ENCODE measurements at regions not wholly inside any gene's neighbourhood (a gene's known extent, or its start where the extent isn't known, plus 50 kb on each side); places are given as distances from the start of the nearest gene placed in this dataset.

GRCh38 chr5:133905424-133905823 is 63.0 kb downstream of the C5orf15 start:
- DNase-seq: no peak

DNA sequence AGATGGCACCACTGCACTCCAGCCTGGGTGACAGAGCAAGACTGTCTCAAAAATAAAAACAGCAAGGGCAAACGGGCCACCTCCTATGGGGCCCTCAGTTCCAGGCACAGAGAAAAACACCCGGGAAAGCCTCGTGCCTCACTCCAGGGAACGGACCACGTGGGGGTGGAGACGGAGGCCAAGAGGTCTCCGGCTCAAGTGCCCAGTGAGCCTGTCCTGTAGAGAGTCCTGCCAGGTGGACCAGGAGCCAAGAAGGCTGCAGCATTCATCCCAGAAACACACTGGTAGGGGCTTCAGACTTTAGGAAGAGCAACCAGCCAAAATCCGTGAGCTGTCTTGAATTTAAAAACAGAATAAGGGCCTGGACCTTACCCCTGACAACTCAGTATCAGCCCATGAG is 63.8 kb downstream of the C5orf15 start:
- DNase-seq: no peak

DNA sequence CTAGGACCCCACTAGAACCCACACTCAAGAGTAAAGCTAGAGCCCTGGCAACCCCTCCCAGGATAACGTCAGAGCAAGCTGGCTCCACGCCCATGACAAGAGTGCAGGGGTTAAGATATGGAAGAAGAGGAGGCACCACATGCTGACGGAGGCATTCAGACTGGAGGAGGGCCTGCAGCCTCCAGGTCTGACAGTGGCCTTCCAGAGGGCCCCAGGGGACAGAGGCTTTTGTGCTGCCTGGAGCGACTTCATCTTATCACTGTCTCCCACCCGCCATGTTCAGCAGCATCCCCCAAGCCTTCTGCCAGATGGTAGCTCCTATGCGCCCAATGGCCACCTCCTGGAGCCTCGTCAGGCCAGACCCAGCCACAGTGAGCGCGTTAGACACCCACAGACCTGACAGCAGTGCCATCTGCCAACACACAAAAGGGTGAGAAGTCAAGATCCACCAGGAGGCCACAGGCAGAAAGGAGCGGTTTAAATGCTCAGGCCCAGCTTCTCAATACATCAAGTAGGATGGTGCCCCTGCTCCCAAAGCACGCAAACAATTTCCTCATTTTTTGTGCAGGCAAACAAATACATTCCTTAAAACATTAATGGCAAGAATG is 65.8 kb downstream of the C5orf15 start:
- DNase-seq: no peak

- DNase-seq: no peak
These were observed 67.7 kb downstream of the C5orf15 start for GRCh38 chr5:133900534-133901270.

- DNase-seq: no peak
These were observed 68.9 kb downstream of the C5orf15 start for GRCh38 chr5:133899506-133899905.

DNA sequence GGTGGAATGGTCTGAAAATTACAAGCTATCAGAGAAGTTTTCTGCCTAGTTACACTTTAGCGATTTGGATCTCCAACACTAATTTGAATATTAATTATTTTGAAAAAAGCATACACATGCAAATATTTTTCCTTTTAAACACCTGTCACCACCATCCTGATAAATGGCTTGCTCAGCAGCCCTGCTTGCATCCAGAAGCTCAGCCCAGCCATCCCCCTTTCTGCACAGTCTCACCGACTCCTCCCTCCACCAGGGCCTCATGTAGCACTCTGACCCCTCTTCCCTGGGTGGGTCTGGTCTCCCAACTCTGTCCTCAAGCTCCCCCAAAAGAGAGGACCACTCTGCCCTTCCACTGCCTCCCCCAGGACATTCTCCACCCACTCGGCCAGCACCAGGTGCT is 70.0 kb downstream of the C5orf15 start:
- no peak for DNase-seq

- DNase-seq: no peak
These were observed 71.0 kb downstream of the C5orf15 start for GRCh38 chr5:133897431-133897830.

DNA sequence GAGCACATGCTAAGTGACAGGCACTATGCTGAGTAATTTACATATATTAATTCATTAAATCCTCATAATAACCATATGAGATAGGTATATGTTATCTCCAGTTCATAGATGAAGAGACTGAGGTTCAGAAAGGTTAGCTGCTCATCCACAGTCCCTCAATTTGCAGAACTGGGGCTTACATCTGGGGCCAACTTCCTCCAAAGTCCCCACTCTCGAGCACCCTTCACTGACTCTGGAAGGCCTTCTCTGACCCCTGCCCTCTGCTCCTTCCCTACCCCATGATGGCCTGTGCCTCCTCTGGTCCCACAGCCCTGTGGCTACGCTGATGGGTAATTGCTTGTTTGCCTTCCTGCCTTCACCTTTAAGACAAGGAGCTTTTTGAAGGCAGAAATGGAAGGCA is 71.6 kb downstream of the C5orf15 start:
- no peak for DNase-seq

DNA sequence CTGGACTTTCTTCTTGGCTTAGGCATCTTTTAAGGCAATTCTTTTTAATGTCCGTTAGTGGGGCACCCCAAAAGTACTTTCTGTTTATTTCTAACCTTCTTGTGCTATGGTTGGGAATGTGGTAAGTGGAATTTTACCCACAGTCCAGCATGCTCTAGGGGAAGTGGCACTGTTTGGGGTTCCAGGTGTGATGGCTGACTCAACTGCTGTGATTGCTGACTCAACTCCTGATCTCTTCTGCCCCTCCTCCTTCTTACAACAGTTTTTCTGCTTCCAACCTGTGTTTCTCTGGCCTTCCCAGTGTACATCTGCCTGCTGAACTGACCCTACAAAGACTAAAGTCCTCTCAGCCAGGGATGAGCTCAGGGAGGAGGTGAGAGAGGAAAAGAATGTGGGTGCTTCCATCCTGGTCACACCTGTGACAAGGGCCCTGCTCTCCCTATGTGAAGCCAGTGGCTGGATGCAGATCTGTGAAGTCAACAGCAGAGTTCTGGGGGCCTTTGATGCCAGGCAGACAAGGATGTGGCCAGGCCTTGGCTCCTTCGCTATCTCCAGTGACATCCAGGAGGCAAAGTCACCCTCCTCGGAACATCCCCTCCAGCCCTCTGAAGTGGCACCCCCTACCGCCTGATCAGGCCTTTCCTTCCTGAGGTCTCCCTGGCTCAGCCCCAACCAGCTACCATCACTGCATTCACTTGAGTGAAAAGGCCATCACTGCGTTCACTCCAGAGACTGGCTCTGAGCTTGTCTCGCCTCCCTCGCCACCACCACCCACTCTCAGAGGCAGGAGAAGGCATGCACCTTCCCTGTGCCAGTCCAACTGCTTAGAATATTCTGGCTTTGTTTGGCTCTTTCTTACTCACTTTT is 72.2 kb downstream of the C5orf15 start:
- DNase-seq: no peak

DNA sequence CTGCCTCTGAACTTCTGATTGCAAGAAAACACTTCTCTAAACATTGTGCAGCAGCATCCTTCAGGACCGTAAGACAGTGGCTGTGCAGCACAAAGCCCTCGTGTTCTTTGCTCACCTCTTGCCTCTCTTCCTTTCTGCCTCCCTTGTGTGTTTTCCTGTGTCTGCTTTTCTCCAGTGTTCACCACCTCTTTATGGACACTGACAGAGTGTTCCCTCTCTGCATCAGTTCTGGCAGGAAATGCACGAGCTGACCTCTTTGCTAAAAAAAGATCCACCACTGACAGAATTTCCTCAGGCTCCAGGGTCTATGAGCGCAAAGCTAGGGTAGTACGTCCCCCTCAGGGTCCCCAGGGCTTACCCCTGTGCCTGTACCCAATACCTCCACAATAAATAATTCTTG is 74.3 kb downstream of the C5orf15 start:
- DNase-seq: no peak

DNA sequence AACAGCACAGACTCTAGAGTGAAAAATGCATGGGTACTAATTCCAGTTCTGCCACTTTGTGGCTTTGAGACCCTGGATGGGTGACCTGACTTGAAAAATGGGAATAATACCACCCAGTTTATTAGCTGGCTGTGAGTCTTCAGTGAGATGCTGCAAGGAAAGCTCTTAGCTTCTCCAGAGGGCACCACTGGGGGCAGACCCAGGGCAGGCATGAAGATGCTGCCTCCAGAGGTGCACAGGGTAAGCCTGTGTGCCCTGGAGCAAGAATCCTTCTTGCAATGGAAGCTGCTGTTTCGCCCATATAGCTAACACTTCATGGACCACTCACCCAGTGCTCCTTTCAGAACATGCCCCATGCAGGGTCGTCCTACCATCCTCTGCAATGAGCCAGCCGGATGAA is 75.7 kb downstream of the C5orf15 start:
- DNase-seq: no peak

GRCh38 chr5:133892306-133892705 is 76.1 kb downstream of the C5orf15 start:
- no peak for DNase-seq

GRCh38 chr5:133891390-133891789 is 77.0 kb downstream of the C5orf15 start:
- DNase-seq: no peak

- DNase-seq: no peak
These were observed 77.6 kb downstream of the C5orf15 start for GRCh38 chr5:133890776-133891280.

- DNase-seq: no peak
These were observed 78.1 kb downstream of the C5orf15 start for GRCh38 chr5:133890314-133890713.

GRCh38 chr5:133889271-133889905 is 79.0 kb downstream of the C5orf15 start:
- no peak for DNase-seq

GRCh38 chr5:133888625-133888991 is 79.8 kb downstream of the C5orf15 start:
- DNase-seq: no peak

GRCh38 chr5:133885566-133885965 is 82.9 kb downstream of the C5orf15 start:
- DNase-seq: no peak

DNA sequence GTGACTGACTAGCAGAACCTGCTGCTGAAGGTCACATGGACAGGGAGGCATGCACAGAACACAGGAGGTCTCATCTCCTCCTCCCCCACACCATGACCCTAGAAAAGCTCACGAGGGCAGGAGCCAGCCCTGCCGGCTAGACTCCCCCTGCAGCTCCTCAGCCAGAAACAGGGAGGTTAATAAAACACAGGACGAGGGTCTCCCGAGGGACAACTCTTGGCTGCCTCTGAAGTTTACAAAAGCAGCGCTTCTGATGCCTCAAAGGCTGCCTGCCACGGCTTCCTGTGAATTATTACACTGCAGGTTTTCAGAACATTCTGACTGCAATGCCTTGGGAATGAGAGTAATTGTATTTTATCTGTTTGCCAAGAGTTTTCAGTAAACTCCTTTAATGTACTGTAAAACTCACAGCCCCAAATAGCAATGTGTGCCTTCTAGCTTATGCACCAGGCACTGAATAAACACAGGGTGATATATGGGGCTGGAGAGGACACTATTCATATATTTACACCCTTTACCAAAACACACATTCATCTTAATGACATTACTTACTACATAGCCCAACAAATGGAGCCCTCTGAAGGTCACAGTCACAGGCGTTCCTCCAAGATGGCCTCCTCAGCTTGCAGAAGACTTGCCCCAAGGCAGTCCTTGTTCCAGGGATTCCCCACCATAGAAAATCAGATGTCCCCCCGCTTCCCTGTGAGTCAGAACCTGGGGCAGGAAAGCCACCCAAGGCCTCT is 83.7 kb downstream of the C5orf15 start:
- no peak for DNase-seq

- no peak for DNase-seq
These were observed 84.5 kb downstream of the C5orf15 start for GRCh38 chr5:133883916-133884315.

DNA sequence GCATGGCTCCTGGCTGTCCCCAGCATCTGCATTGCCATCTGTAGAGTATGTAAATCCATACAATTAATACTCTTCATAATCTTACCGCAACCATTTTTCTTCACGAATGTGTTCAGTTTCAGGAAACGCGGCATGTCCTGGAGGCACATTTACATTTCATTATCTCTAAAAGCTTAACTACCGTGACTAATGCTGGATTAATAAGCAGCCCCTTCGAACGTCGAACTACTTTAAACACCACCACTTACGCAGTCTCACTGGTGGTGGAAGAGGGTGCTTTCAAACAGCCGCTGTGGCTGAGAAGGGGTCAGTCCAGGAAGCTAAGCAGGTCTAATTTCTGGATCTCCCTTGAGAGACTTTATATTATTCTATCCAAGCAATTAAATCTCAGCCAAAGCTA is 85.6 kb downstream of the C5orf15 start:
- no peak for DNase-seq

GRCh38 chr5:133882389-133882695 is 86.1 kb downstream of the C5orf15 start:
- no peak for DNase-seq

Measured in activated CD4-positive, alpha-beta T cell treated with anti-CD3 and anti-CD28 coated beads, Interleukin-2, amount 50 U/mL, for 4 hours (primary cell).